ENCODE measurements at regions not wholly inside any gene's neighbourhood (a gene's known extent, or its start where the extent isn't known, plus 50 kb on each side); places are given as distances from the start of the nearest gene placed in this dataset.

GRCh38 chr14:86168371-86168770 is 638.4 kb downstream of the FLRT2 start:
- 89 to 90% methylated on average over 7 of the region's 7 CpGs for WGBS, 2 donors
- no peaks in the 10 kb centered on the region for H3K36me3 ChIP-seq (ENCODE audit: control insufficient read depth in 4 of 4, insufficient read depth in 4 of 4, low read length in 4 of 4)
- DNase-seq (no peak), ATAC-seq (ENCODE audit: insufficient read depth, low FRiP score) (no peak)
- no peak for TF ChIP-seq CTCF (IDR thresholded peaks at IDR 0.05; ENCODE audit: control extremely low read depth, extremely low read depth)
- no peaks in the 10 kb centered on the region for H3K27me3 ChIP-seq (ENCODE audit: control insufficient read depth in 3 of 3, insufficient read depth in 3 of 3, low read length in 2 of 3)
- H3K9me3 ChIP-seq (ENCODE audit: control insufficient read depth in 4 of 4, insufficient read depth in 3 of 4, low read length in 3 of 4), result peaks cover 0 to 2% (median 0%) of the 10 kb centered on the region in 4 donors
- no peak overlapping the region for H3K4me3 ChIP-seq
- no peak overlapping the region for H3K9ac ChIP-seq (ENCODE audit: insufficient read depth in 1 of 2, low read length in 2 of 2)
- H3K27ac ChIP-seq (ENCODE audit: low read depth in 1 of 2, low read length in 1 of 2), result no peak overlapping the region
- H3K4me1 ChIP-seq (ENCODE audit: control insufficient read depth in 5 of 5, insufficient read depth in 5 of 5, low read length in 5 of 5), result peaks cover 0 to 3% (median 0%) of the 10 kb centered on the region in 5 donors

GRCh38 chr14:86166541-86166940 is 636.6 kb downstream of the FLRT2 start:
- H3K36me3 ChIP-seq (ENCODE audit: control insufficient read depth in 4 of 4, insufficient read depth in 4 of 4, low read length in 4 of 4), result no peaks in the 10 kb centered on the region
- 34 to 62% methylated on average over 2 of the region's 2 CpGs for WGBS, 2 donors
- H3K9me3 ChIP-seq (ENCODE audit: control insufficient read depth in 4 of 4, insufficient read depth in 3 of 4, low read length in 3 of 4), result peaks cover 0 to 2% (median 0%) of the 10 kb centered on the region in 4 donors
- H3K27ac ChIP-seq (ENCODE audit: low read depth in 1 of 2, low read length in 1 of 2), result no peak overlapping the region
- no peak overlapping the region for H3K4me3 ChIP-seq
- peaks cover 0 to 3% (median 0%) of the 10 kb centered on the region in 5 donors for H3K4me1 ChIP-seq (ENCODE audit: control insufficient read depth in 5 of 5, insufficient read depth in 5 of 5, low read length in 5 of 5)
- TF ChIP-seq CTCF (IDR thresholded peaks at IDR 0.05; ENCODE audit: control extremely low read depth, extremely low read depth), result no peak
- H3K9ac ChIP-seq (ENCODE audit: insufficient read depth in 1 of 2, low read length in 2 of 2), result no peak overlapping the region
- DNase-seq (no peak), ATAC-seq (ENCODE audit: insufficient read depth, low FRiP score) (no peak)
- no peaks in the 10 kb centered on the region for H3K27me3 ChIP-seq (ENCODE audit: control insufficient read depth in 3 of 3, insufficient read depth in 3 of 3, low read length in 2 of 3)

- Histone ChIP-seq H3K9me3 (ENCODE audit: control insufficient read depth in 4 of 4, insufficient read depth in 3 of 4, low read length in 3 of 4) (no peaks in the 10 kb centered on the region), H3K9ac (ENCODE audit: insufficient read depth in 1 of 2, low read length in 2 of 2) (no peak overlapping the region), H3K27me3 (ENCODE audit: control insufficient read depth in 3 of 3, insufficient read depth in 3 of 3, low read length in 2 of 3) (no peaks in the 10 kb centered on the region), H3K36me3 (ENCODE audit: control insufficient read depth in 4 of 4, insufficient read depth in 4 of 4, low read length in 4 of 4) (no peaks in the 10 kb centered on the region), H3K4me1 (ENCODE audit: control insufficient read depth in 5 of 5, insufficient read depth in 5 of 5, low read length in 5 of 5) (no peaks in the 10 kb centered on the region), H3K4me3 (no peak overlapping the region), H3K27ac (ENCODE audit: low read depth in 1 of 2, low read length in 1 of 2) (no peak overlapping the region)
- no peak for TF ChIP-seq CTCF (IDR thresholded peaks at IDR 0.05; ENCODE audit: control extremely low read depth, extremely low read depth)
- no peak for ATAC-seq (ENCODE audit: insufficient read depth, low FRiP score)
- no peak for DNase-seq
Observed at GRCh38 chr14:86153480-86153879, 623.5 kb downstream of the FLRT2 start.

GRCh38 chr14:86143248-86143647 is 613.3 kb downstream of the FLRT2 start:
- no peak overlapping the region for H3K4me3 ChIP-seq
- no peak for TF ChIP-seq CTCF (IDR thresholded peaks at IDR 0.05; ENCODE audit: control extremely low read depth, extremely low read depth)
- no peaks in the 10 kb centered on the region for H3K4me1 ChIP-seq (ENCODE audit: control insufficient read depth in 5 of 5, insufficient read depth in 5 of 5, low read length in 5 of 5)
- DNase-seq (peak in 1 of 3 donors; percentile 5), ATAC-seq (ENCODE audit: insufficient read depth, low FRiP score) (no peak)
- 73 to 79% methylated on average over 1 of the region's 1 CpG for WGBS, 2 donors
- H3K27ac ChIP-seq (ENCODE audit: low read depth in 1 of 2, low read length in 1 of 2), result no peak overlapping the region
- H3K9ac ChIP-seq (ENCODE audit: insufficient read depth in 1 of 2, low read length in 2 of 2), result no peak overlapping the region
- no peaks in the 10 kb centered on the region for H3K36me3 ChIP-seq (ENCODE audit: control insufficient read depth in 4 of 4, insufficient read depth in 4 of 4, low read length in 4 of 4)
- H3K9me3 ChIP-seq (ENCODE audit: control insufficient read depth in 4 of 4, insufficient read depth in 3 of 4, low read length in 3 of 4), result no peaks in the 10 kb centered on the region
- H3K27me3 ChIP-seq (ENCODE audit: control insufficient read depth in 3 of 3, insufficient read depth in 3 of 3, low read length in 2 of 3), result no peaks in the 10 kb centered on the region
